K562 (cell line): ENCODE measurements at regions not wholly inside any gene's neighbourhood (a gene's known extent, or its start where the extent isn't known, plus 50 kb on each side); places are given as distances from the start of the nearest gene placed in this dataset.

Experiments used
- ATAC-seq: fragments of 200-7000 bp; cut with Tn5 transposase; 3 replicates; pipeline ENCODE4 v1.9.1; 2020; ENCODE audit warnings: moderate library complexity
- BruUV-seq: library from RNA; stranded (reverse); fragments of 400-500 nt; replicated peaks from 2 replicates; lab custom pipeline; 2021; lab: Mats Ljungman, UMichigan
- CTCF ChIA-PET: fragments of 300-600 bp; formaldehyde crosslinking; extraction: SDS; loops from one replicate; lab custom pipeline; 2021; ENCODE audit warnings: low intra/inter-chr PET ratio; lab: Yijun Ruan, JAX
- POLR2A ChIA-PET: fragments of 300-600, 350-650 bp; sonication (Branson Sonifier 250); formaldehyde crosslinking; extraction: SDS; loops from one replicate; lab custom pipeline; 2021; ENCODE audit warnings: antibody characterized with exemption, inconsistent platforms; lab: Yijun Ruan, JAX
- DNase-seq, 4 experiments: peaks; one replicate each; pipeline versions ENCODE4 v3.0.0 to v3.0.0-alpha.2; 2011 to 2018; ENCODE audit warnings: low spot score in 3 of 4, mixed read lengths in 3 of 4; ENCODE audit errors: extremely low read depth in 1 of 4
- FAIRE-seq: peaks from 2 replicates; lab custom pipeline; 2011; peaks lifted over from hg19 to GRCh38; lab: Jason Lieb, UNC
- H2AFZ ChIP-seq: 2 replicates; pipeline ENCODE4 v1.6.0; 2011; ENCODE audit warnings: low read depth, low read length, control low read depth, inconsistent platforms
- H3K27ac ChIP-seq: fragments of 200-600 bp; 3 replicates; pipeline ENCODE4 v1.8.0; 2011; ENCODE audit warnings: low read depth, mild to moderate bottlenecking, control low read depth, inconsistent platforms, low read length, moderate library complexity, mixed read lengths; ENCODE audit errors: extremely low read depth
- H3K27me3 ChIP-seq, 2 experiments: fragments of 300-600 bp in 1 of 2; 2 replicates in 1 of 2; 3 replicates in 1 of 2; pipeline versions ENCODE4 v1.6.0 to v1.8.0; 2011; ENCODE audit warnings: inconsistent platforms in 2 of 2, low read length in 2 of 2, mild to moderate bottlenecking in 1 of 2, mixed read lengths in 1 of 2, moderate library complexity in 1 of 2; ENCODE audit not compliant: control insufficient read depth in 2 of 2, insufficient read depth in 2 of 2
- H3K36me3 ChIP-seq: fragments of 300-600 bp; 3 replicates; pipeline ENCODE4 v1.8.0; 2011; ENCODE audit warnings: mild to moderate bottlenecking, low read length, inconsistent platforms; ENCODE audit not compliant: control insufficient read depth, insufficient read depth
- H3K4me1 ChIP-seq, 2 experiments: fragments of 200-600 bp in 1 of 2; replicated peaks in 1 of 2; 2 replicates in 1 of 2; 3 replicates in 1 of 2; pipeline versions ENCODE4 v1.5.1 to v1.8.0; 2011; ENCODE audit warnings: inconsistent platforms in 2 of 2, low read length in 2 of 2, mild to moderate bottlenecking in 1 of 2, mixed read lengths in 1 of 2, moderate library complexity in 1 of 2; ENCODE audit not compliant: control insufficient read depth in 2 of 2, insufficient read depth in 2 of 2
- H3K4me2 ChIP-seq: 2 replicates; pipeline ENCODE4 v1.6.1; 2011; ENCODE audit warnings: low read length, control low read depth, inconsistent platforms, mixed read lengths; ENCODE audit not compliant: insufficient read depth
- H3K4me3 ChIP-seq: fragments of 200-600 bp; sonication (generic), shearing (Covaris generic); 2 replicates; pipeline ENCODE4 v1.5.1; 2016; ENCODE audit warnings: control low read depth, inconsistent platforms
- H3K79me2 ChIP-seq: fragments of 200-600 bp; 3 replicates; pipeline ENCODE4 v1.8.0; 2011; ENCODE audit warnings: low read length, inconsistent platforms; ENCODE audit not compliant: control insufficient read depth, insufficient read depth
- H3K9ac ChIP-seq, 2 experiments: 2 replicates each; pipeline versions ENCODE4 v1.6.0 to v1.6.1; 2011; ENCODE audit warnings: low read depth in 2 of 2, low read length in 2 of 2, control low read depth in 1 of 2, inconsistent platforms in 1 of 2, mild to moderate bottlenecking in 1 of 2, mixed read lengths in 1 of 2; ENCODE audit not compliant: insufficient read depth in 1 of 2
- H3K9me1 ChIP-seq: one replicate; pipeline ENCODE4 v1.6.0; 2011; ENCODE audit warnings: inconsistent platforms, mild to moderate bottlenecking, low read length, moderate library complexity; ENCODE audit not compliant: control insufficient read depth, insufficient read depth
- H3K9me3 ChIP-seq: replicated peaks from 2 replicates; pipeline ENCODE4 v1.5.1; 2011; ENCODE audit warnings: low read depth, low read length, inconsistent platforms; ENCODE audit not compliant: control insufficient read depth, insufficient read depth
- H4K20me1 ChIP-seq: replicated peaks from 2 replicates; pipeline ENCODE4 v1.6.1; 2011; ENCODE audit warnings: low read length, inconsistent platforms, mixed read lengths; ENCODE audit not compliant: control insufficient read depth, insufficient read depth
- E2F3 ChIP-seq: fragments of 250-450 bp; sonication (Bioruptor Pico); IDR thresholded peaks from 2 replicates; pipeline ENCODE4 v1.4.0; 2020; ENCODE audit warnings: mild to moderate bottlenecking
- HCFC1 ChIP-seq: IDR thresholded peaks from 2 replicates; pipeline ENCODE4 v1.6.1; 2012; ENCODE audit warnings: low read depth, low read length, improper control_type of control experiment
- RNF219 ChIP-seq: fragments of 250-450 bp; sonication (Bioruptor Pico); IDR thresholded peaks from 2 replicates; pipeline ENCODE4 v1.5.0; 2022; ENCODE audit warnings: mild to moderate bottlenecking
- SAFB ChIP-seq: fragments of 200-400 bp; formaldehyde crosslinking; IDR thresholded peaks from 2 replicates; pipeline ENCODE4 v1.6.1; 2017; ENCODE audit warnings: low read depth, low read length, borderline replicate concordance
- TCFL5 ChIP-seq: fragments of 250-450 bp; sonication (Bioruptor Pico); conservative IDR thresholded peaks from 2 replicates; pipeline ENCODE4 v1.6.1; 2021; ENCODE audit warnings: mild to moderate bottlenecking, moderate library complexity, matching md5 sums
- TEAD2 ChIP-seq: fragments of 450-650 bp; IDR thresholded peaks from 2 replicates; pipeline ENCODE4 v1.6.1; 2016; ENCODE audit warnings: missing genetic modification characterization, control low read depth, missing compliant biosample characterization
- TEAD4 ChIP-seq, 2 experiments: sonication (generic) in 1 of 2; formaldehyde crosslinking in 1 of 2; IDR thresholded peaks; 2 replicates each; pipeline versions ENCODE4 v1.6.1 to v1.8.0; 2012 to 2022; ENCODE audit warnings: borderline replicate concordance in 1 of 2, inconsistent platforms in 1 of 2, low read length in 1 of 2, mild to moderate bottlenecking in 1 of 2, missing genetic modification reagents in 1 of 2
- ZBED1 ChIP-seq: IDR thresholded peaks from 2 replicates; pipeline ENCODE4 v1.6.1; 2014
- in situ Hi-C: fragments of 300-500 bp; cut with MboI; formaldehyde crosslinking; loops from 4 replicates; pipeline ENCODE4 v1.15.0; 2018; ENCODE audit warnings: inconsistent platforms, mixed read lengths
- intact Hi-C: fragments of 100-400 bp; cut with micrococcal nuclease; formaldehyde crosslinking; loops from 2 replicates; pipeline ENCODE4 v1.14.2; 2022

- ChIA-PET CTCF (no interaction called here), POLR2A (no interaction called here)
- no peaks in the 10 kb centered on the region for H3K9me1 ChIP-seq
- intact Hi-C loops (no loop called here), in situ Hi-C loops (no loop called here)
- no peak overlapping the region for H3K27ac ChIP-seq
- DNase-seq (no peak), FAIRE-seq (no peak), ATAC-seq (no peak)
- H3K27me3 ChIP-seq, result no peaks in the 10 kb centered on the region
- no peak for TF ChIP-seq SAFB
- TF ChIP-seq E2F3 (CRISPR knock-in tag), result no peak
- no peak for TF ChIP-seq RNF219 (CRISPR knock-in tag)
- no peak for TF ChIP-seq HCFC1
- no peak for TF ChIP-seq TCFL5 (CRISPR knock-in tag)
- no peak for TF ChIP-seq TEAD4 (IDR thresholded peaks at IDR 0.05; ENCODE audit: low read length)
- TF ChIP-seq TEAD4 (CRISPR knock-in tag; IDR thresholded peaks at IDR 0.05; ENCODE audit: borderline replicate concordance), result no peak
- TF ChIP-seq ZBED1, result no peak
- TF ChIP-seq TEAD2 (tag), result no peak
- H3K9me3 ChIP-seq, result no peaks in the 10 kb centered on the region
- H4K20me1 ChIP-seq, result no peaks in the 10 kb centered on the region
- H3K36me3 ChIP-seq, result no peaks in the 10 kb centered on the region
- H2AFZ ChIP-seq, result no peak overlapping the region
- no peaks in the 10 kb centered on the region for H3K79me2 ChIP-seq
- no peak overlapping the region for H3K4me2 ChIP-seq
- no peak overlapping the region for H3K9ac ChIP-seq
- no TSS peak for BruUV-seq
- H3K4me3 ChIP-seq, result no peak overlapping the region
- no peaks in the 10 kb centered on the region for H3K4me1 ChIP-seq
Measured at GRCh38 chr5:93313672-93314071, 267.3 kb downstream of the NR2F1-AS1 start.
